ENCODE measurements at regions not wholly inside any gene's neighbourhood (a gene's known extent, or its start where the extent isn't known, plus 50 kb on each side); places are given as distances from the start of the nearest gene placed in this dataset.

GRCh38 chr15:37765786-37766185 lies 168.7 kb upstream of the TMCO5A start:
- no peak for TF ChIP-seq CTCF (IDR thresholded peaks at IDR 0.05)
- no peak for TF ChIP-seq POLR2A (IDR thresholded peaks at IDR 0.05)

Data from testis (tissue), 2 donors.